NCI-H1105 (cell line): ENCODE measurements at regions not wholly inside any gene's neighbourhood (a gene's known extent, or its start where the extent isn't known, plus 50 kb on each side); places are given as distances from the start of the nearest gene placed in this dataset.

ENCODE experiments used
- DNase-seq: peaks from one replicate; lab custom pipeline; 2025; lab: John Stamatoyannopoulos, UW

DNA sequence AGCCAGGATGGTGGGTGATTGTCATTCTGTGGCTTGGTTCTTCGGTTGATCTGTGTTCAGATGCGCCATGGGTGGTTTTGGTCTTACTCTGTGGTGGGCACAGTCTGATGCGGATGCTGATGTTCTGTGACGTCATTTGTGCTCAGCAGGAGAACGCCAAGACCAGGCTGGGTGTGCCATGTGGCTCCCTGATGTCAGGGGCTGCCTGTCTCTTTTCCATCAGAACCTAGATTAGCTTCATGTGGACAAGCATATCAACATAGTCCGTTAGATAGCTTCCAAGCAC lies 100.6 kb upstream of the ARL4C start:
- no peak for DNase-seq

- DNase-seq, result no peak
These were observed 100.1 kb upstream of the ARL4C start for GRCh38 chr2:234596696-234597575.

DNA sequence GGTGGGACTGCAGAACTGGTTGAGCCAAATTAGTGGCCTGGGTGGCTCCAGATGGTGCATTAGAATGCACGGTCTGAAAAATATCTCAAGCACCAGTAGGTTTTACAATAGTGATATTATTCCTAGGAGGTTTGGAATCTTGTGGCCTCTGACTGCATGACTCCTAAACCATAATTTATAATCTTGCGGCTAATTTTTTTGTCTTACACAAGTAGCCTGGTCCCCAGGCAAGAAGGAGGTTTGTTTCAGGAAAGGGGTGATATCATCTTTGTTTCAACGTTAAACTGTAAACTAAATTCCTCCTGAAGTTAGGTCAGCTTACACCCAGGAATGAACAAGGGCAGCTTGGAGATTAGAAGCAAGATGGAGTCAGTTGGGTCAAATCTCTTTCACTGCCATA lies 98.9 kb upstream of the ARL4C start:
- DNase-seq, result no peak

GRCh38 chr2:234594715-234595114 lies 97.8 kb upstream of the ARL4C start:
- no peak for DNase-seq

DNA sequence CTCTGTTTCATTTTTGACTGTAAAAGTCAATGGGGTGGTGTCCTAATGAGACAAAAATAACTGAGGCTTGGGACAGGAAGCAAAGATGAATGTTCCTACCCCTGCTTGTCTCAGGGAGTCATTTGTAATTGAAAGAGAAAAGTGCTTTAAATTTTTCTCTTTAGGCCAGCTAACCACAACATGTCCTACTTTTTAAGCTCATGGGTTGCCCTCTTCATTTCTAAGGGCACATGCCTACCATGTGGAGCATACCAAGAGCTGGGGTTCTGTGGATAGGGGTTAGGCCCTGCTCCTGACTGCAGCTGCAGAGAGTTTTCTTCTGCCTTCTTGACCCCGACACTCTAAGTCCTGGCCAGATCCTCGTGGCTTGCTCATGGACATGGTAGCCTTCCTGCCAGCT lies 96.8 kb upstream of the ARL4C start:
- DNase-seq, result no peak

DNA sequence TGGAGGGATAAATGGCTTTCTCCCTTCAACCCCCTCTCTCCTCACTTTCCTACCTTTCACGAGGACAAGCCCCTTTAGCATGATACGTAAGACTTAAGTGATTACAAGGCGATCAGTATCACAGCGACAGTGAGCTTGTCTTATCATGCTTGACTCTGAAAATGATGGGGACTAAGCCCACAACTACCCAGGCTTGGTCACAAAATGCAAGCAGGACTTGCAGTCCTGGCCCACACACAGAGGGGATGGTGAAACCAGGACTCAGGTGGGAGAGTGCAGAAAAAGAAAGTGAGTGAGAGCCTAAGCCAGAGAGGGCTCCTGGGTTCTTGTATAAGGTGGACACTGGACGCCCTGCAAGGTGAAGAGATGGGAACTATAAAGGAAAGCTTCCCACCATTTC lies 95.7 kb upstream of the ARL4C start:
- no peak for DNase-seq

- no peak for DNase-seq
These were observed 93.2 kb upstream of the ARL4C start for GRCh38 chr2:234590076-234590475.

- DNase-seq, result no peak
These were observed 91.2 kb upstream of the ARL4C start for GRCh38 chr2:234588054-234588430.

DNA sequence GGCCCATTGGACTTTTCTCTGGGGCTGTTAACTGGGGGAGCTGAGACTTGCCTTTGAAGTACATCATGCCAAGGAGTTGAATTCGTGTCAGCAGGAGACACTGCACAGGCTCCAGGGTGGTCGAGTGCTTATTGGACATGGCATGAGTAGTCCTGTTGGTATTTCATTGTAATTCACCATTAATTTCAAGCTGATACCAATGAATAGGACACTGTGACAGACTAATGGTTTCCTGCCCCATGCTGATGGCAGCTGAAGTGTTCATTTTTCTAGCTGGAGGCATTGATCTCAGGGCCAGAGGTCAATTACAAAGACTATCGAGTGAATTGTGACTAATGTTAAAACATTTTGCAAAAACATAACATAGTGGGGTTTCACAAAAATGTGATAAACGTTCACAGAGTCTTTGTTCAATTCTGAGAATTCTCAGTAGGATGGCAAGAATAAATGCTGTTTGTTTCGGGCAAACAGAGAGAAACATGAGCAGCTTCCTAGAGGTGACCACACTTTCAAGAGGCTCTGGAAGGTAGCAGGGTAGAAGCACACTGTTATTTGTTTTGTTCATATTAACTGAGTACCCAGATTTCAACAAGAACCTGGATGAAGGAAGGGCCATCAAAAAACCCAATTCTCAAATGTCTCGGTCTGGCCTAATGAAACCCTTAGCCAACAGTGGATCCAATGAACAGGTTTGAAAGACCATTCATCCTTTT lies 90.6 kb upstream of the ARL4C start:
- no peak for DNase-seq

DNA sequence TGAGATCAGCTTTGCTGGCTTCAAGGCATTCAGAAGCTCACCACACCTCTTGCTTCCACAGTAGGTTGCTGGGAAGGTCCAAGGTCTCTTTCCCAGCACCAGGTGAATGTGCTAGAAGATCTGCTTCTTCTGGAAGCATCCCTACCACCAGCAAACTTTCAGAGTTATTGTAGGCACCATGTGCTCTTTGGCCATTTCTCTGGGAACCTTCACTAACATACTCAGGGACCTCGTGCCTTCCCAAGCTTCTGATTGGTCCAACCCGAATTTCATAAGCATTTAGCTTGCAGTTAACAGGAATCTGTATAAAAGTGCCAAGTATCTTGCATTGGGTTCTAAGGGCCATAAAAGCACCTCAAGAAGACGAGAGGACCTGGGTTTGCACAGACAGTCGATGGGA lies 86.5 kb upstream of the ARL4C start:
- no peak for DNase-seq

DNA sequence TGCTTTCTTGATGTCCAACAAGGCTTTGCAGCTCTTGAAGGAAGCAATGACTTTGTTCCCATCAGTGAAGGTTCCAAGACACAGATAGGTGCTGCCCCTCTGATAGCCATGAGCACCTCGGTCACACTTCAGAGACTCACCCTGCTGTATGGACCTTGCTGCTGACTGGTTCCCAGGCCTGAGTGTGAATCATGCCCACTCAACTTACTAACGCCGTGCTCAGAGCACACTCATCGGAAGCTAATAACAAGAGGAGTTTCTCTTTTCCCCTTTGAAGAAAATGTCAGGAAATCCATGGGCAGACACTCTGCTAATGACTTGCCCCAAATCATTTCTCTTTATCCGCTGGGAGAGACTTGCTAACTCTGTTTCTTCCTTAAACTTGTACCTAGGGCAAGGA lies 83.8 kb upstream of the ARL4C start:
- DNase-seq, result no peak

DNA sequence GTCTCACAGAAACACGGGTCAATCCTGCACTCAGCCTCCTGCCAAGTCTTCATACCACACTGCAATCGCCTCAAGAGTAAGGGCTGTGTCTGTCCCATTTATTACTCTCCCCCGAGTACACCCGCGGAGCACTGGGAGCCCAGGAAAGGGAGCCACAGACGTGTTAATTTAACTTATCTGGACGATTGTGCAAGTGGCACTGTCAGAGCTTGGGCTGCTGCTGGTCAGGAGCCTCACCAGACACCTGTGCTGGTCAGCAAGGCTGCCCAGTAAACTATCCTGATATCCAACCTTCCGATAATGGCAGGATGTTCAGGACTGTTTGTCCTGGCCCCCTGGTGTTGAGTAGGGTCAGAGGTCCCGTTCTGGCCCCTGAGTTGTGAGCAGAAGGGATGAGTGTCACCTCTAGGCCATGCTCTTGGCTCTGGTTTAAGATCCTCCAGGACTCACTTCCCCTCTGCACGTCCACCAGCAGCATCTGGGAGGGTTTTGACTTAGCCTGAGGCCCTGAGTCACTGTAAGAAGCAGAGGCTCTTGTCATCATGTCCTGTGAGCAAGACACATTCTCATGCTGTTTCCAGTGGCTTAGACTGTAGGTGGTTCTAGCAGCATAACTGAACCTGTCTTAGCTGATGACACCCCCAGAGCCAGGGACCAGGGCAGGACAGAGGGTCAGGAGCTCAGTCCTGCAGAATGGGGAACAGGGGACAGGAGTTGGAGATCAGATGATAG lies 82.5 kb upstream of the ARL4C start:
- no peak for DNase-seq

GRCh38 chr2:234578389-234578788 lies 81.5 kb upstream of the ARL4C start:
- DNase-seq, result no peak

- no peak for DNase-seq
These were observed 80.3 kb upstream of the ARL4C start for GRCh38 chr2:234577191-234577590.

- DNase-seq, result no peak
These were observed 74.9 kb upstream of the ARL4C start for GRCh38 chr2:234571620-234572407.

GRCh38 chr2:234570476-234570875 lies 73.6 kb upstream of the ARL4C start:
- DNase-seq, result no peak

- DNase-seq, result no peak
These were observed 73.0 kb upstream of the ARL4C start for GRCh38 chr2:234569776-234570430.

DNA sequence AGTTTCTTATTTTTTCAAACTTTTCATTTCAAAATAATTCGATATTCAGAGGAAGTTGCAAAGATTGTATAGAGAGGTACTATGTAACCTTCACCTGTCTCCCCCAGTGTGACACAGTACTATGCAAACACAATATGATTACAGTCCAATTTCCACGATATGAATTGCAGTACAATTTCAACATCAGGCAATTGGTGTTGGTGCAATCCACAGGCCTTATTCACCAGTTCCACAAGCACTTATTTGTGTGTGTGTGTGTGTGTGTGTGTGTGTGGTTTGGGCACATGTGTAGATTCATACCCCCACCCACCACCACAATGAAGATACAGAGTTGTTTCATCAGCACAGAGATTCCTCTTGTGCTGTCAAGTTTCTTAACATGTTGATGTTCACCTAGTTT lies 69.7 kb upstream of the ARL4C start:
- no peak for DNase-seq

GRCh38 chr2:234565842-234566619 lies 69.2 kb upstream of the ARL4C start:
- no peak for DNase-seq

DNA sequence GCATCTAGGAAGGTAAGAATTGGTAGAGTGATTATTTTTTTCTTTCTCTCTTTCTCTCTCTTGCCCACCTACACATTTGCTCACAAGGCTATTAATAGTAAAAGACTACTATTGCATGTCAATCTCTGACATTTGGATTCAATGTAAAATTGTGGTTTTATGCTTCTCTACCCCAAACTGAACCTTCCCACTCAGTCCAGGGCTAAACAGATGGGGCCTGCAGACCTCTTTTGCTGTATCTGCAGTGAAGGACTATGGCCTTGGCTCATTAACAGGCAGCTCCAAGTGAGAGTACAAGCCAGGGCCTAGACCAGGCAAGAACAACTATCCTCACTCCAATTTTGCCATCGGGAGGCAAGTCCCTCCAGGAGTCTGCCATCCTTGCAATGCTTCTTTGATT lies 68.3 kb upstream of the ARL4C start:
- no peak for DNase-seq

- peak; percentile 84 for DNase-seq
These were observed 67.8 kb upstream of the ARL4C start for GRCh38 chr2:234564699-234565098.
